ENCODE measurements at regions not wholly inside any gene's neighbourhood (a gene's known extent, or its start where the extent isn't known, plus 50 kb on each side); places are given as distances from the start of the nearest gene placed in this dataset.

GRCh38 chr17:13287226-13287625 lies 269.4 kb upstream of the ELAC2 start:
- H3K36me3 ChIP-seq (ENCODE audit: control insufficient read depth, insufficient read depth, low read length), result no peaks in the 10 kb centered on the region
- CTCF ChIA-PET, result no interaction called here
- no peak overlapping the region for H3K4me3 ChIP-seq (ENCODE audit: low read depth, low read length)
- DNase-seq (ENCODE audit: low read depth), result no peak
- 0 out of 2 replicates have a peak, but pooled peaks cover 1% of the 10 kb centered on the region for H3K27me3 ChIP-seq (ENCODE audit: control insufficient read depth, insufficient read depth, low read length)
- TF ChIP-seq CTCF (IDR thresholded peaks at IDR 0.05; ENCODE audit: insufficient read depth, low read depth, low read length), result no peak
- POLR2A ChIA-PET, result no interaction called here

DNA sequence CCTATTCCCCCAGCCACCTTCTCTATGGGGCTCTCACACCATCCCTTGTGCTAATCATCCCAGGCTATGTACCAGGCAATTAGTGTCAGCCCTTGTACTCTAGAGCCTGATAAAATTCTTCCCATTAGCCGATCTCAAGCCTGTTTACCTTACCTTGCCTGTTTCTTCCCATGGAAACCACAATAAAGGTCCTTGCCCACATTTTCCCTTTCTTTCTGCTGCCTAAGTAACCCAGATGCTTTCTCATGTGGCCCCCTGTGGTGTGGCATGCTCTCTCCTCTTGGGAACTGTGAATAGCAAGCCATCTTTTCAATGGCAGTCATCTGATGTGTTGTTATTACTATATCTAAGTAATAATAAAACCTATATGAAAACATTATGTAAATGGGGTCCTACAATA lies 265.8 kb upstream of the ELAC2 start:
- Histone ChIP-seq H3K36me3 (ENCODE audit: control insufficient read depth, insufficient read depth, low read length) (no peaks in the 10 kb centered on the region), H3K4me3 (ENCODE audit: low read depth, low read length) (no peak overlapping the region), H3K27me3 (ENCODE audit: control insufficient read depth, insufficient read depth, low read length) (0 out of 2 replicates have a peak, but pooled peaks cover 1% of the 10 kb centered on the region)
- ChIA-PET POLR2A (no interaction called here), CTCF (no interaction called here)
- no peak for DNase-seq (ENCODE audit: low read depth)
- TF ChIP-seq CTCF (IDR thresholded peaks at IDR 0.05; ENCODE audit: insufficient read depth, low read depth, low read length), result no peak

DNA sequence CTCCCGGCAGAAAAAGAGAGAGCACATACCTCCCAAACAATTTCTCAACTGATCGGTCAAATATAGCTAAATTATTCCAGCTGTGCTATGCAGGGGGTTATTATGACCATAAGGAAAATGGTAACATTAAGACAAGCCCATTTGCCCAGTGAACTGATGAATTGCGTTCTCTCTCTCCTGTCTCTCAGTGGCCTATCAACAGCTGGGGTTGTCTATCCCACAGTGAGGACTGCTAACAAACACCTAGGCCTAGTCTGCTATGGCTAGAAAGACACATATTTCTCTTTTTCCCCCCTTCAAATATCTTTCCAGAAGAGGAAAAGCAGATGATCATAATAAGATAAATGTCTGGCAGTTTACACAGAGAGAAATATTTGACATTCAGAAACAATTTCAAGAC lies 263.8 kb upstream of the ELAC2 start:
- H3K36me3 ChIP-seq (ENCODE audit: control insufficient read depth, insufficient read depth, low read length), result no peaks in the 10 kb centered on the region
- TF ChIP-seq CTCF (IDR thresholded peaks at IDR 0.05; ENCODE audit: insufficient read depth, low read depth, low read length), result no peak
- DNase-seq (ENCODE audit: low read depth), result no peak
- ChIA-PET CTCF (no interaction called here), POLR2A (no interaction called here)
- no peak overlapping the region for H3K4me3 ChIP-seq (ENCODE audit: low read depth, low read length)
- H3K27me3 ChIP-seq (ENCODE audit: control insufficient read depth, insufficient read depth, low read length), result 0 out of 2 replicates have a peak, but pooled peaks cover 1% of the 10 kb centered on the region

- Histone ChIP-seq H3K36me3 (ENCODE audit: control insufficient read depth, insufficient read depth, low read length) (no peaks in the 10 kb centered on the region), H3K4me3 (ENCODE audit: low read depth, low read length) (no peak overlapping the region), H3K27me3 (ENCODE audit: control insufficient read depth, insufficient read depth, low read length) (no peaks in the 10 kb centered on the region)
- no peak for DNase-seq (ENCODE audit: low read depth)
- no peak for TF ChIP-seq CTCF (IDR thresholded peaks at IDR 0.05; ENCODE audit: insufficient read depth, low read depth, low read length)
- ChIA-PET POLR2A (no interaction called here), CTCF (no interaction called here)
Observed at GRCh38 chr17:13273806-13274205, 256.0 kb upstream of the ELAC2 start.

- no peaks in the 10 kb centered on the region for H3K36me3 ChIP-seq (ENCODE audit: control insufficient read depth, insufficient read depth, low read length)
- no peak for TF ChIP-seq CTCF (IDR thresholded peaks at IDR 0.05; ENCODE audit: insufficient read depth, low read depth, low read length)
- CTCF ChIA-PET, result no interaction called here
- H3K4me3 ChIP-seq (ENCODE audit: low read depth, low read length), result no peak overlapping the region
- no peak for DNase-seq (ENCODE audit: low read depth)
- H3K27me3 ChIP-seq (ENCODE audit: control insufficient read depth, insufficient read depth, low read length), result no peaks in the 10 kb centered on the region
- POLR2A ChIA-PET, result no interaction called here
Observed at GRCh38 chr17:13272296-13272695, 254.5 kb upstream of the ELAC2 start.
